Neural cell (in vitro differentiated cells): ENCODE measurements at regions not wholly inside any gene's neighbourhood (a gene's known extent, or its start where the extent isn't known, plus 50 kb on each side); places are given as distances from the start of the nearest gene placed in this dataset.

ENCODE experiments used
- H2AFZ ChIP-seq: fragments of 200-600, 300-800 bp; sonication (generic), shearing (Covaris generic); 2 replicates; pipeline ENCODE4 v1.6.0; 2014; ENCODE audit warnings: low read depth, mild to moderate bottlenecking, antibody characterized with exemption, low read length, moderate library complexity
- H3F3A ChIP-seq: fragments of 200-600 bp; shearing (Covaris generic); 2 replicates; pipeline ENCODE4 v1.6.1; 2016; ENCODE audit warnings: mild to moderate bottlenecking, moderate library complexity, mixed read lengths, antibody characterized with exemption, low read length; ENCODE audit not compliant: insufficient read depth, poor library complexity, severe bottlenecking
- H3K27ac ChIP-seq: fragments of 200-600, 300-800 bp; sonication (generic), shearing (Covaris generic); 2 replicates; pipeline ENCODE4 v1.5.1; 2014; ENCODE audit warnings: mild to moderate bottlenecking, low read length, moderate library complexity
- H3K27me3 ChIP-seq: fragments of 300-800, 200-600 bp; sonication (generic), shearing (Covaris generic); 2 replicates; pipeline ENCODE4 v1.6.0; 2014; ENCODE audit warnings: mild to moderate bottlenecking, low read depth, low read length, moderate library complexity; ENCODE audit not compliant: insufficient read depth
- H3K36me3 ChIP-seq: fragments of 300-800, 200-600 bp; sonication (generic), shearing (Covaris generic); 2 replicates; pipeline ENCODE4 v1.5.1; 2014; ENCODE audit warnings: mild to moderate bottlenecking, antibody characterized with exemption, low read length, moderate library complexity; ENCODE audit not compliant: insufficient read depth
- H3K4me2 ChIP-seq: fragments of 300-800, 200-600 bp; sonication (generic), shearing (Covaris generic); 2 replicates; pipeline ENCODE4 v1.6.0; 2014; ENCODE audit warnings: mild to moderate bottlenecking, low read length
- H3K4me3 ChIP-seq: fragments of 300-800, 200-600 bp; sonication (generic), shearing (Covaris generic); 2 replicates; pipeline ENCODE4 v1.5.1; 2014; ENCODE audit warnings: mild to moderate bottlenecking, low read length, moderate library complexity
- H3K79me2 ChIP-seq: fragments of 200-600 bp; shearing (Covaris generic); replicated peaks from 2 replicates; pipeline ENCODE4 v1.6.0; 2014; ENCODE audit warnings: mild to moderate bottlenecking, low read length, moderate library complexity; ENCODE audit not compliant: insufficient read depth
- H3K9ac ChIP-seq: fragments of 300-800, 200-600 bp; sonication (generic), shearing (Covaris generic); 2 replicates; pipeline ENCODE4 v1.6.1; 2016; ENCODE audit warnings: mild to moderate bottlenecking, low read length, mixed read lengths
- H3K9me2 ChIP-seq: fragments of 200-600 bp; shearing (Covaris generic); 2 replicates; pipeline ENCODE4 v1.6.1; 2016; ENCODE audit warnings: mild to moderate bottlenecking, low read length, mixed read lengths; ENCODE audit not compliant: insufficient read depth
- H3K9me3 ChIP-seq: fragments of 200-600, 300-800 bp; sonication (generic), shearing (Covaris generic); 2 replicates; pipeline ENCODE4 v1.6.1; 2016; ENCODE audit warnings: mild to moderate bottlenecking, mixed run types, low read length, moderate library complexity, mixed read lengths
- H4K20me1 ChIP-seq: fragments of 200-600 bp; shearing (Covaris generic); 2 replicates; pipeline ENCODE4 v1.6.1; 2016; ENCODE audit warnings: mild to moderate bottlenecking, mixed run types; ENCODE audit not compliant: insufficient read depth
- EP300 ChIP-seq: fragments of 450-650 bp; conservative IDR thresholded peaks from 2 replicates; pipeline ENCODE4 v1.6.1; 2014; ENCODE audit warnings: antibody characterized with exemption, mild to moderate bottlenecking, moderate library complexity; ENCODE audit not compliant: poor library complexity, severe bottlenecking
- EZH2 ChIP-seq: fragments of 200-600, 300-800 bp; shearing (Covaris generic), sonication (generic); IDR thresholded peaks from 2 replicates; pipeline ENCODE4 v1.6.1; 2014; ENCODE audit warnings: antibody characterized with exemption, low read length, borderline replicate concordance, mild to moderate bottlenecking; ENCODE audit not compliant: insufficient read depth, poor library complexity, severe bottlenecking
- MXI1 ChIP-seq: fragments of 450-650 bp; conservative IDR thresholded peaks from 2 replicates; pipeline ENCODE4 v1.6.1; 2014; ENCODE audit warnings: antibody characterized with exemption, mild to moderate bottlenecking; ENCODE audit not compliant: poor library complexity, severe bottlenecking
- POLR2AphosphoS5 ChIP-seq: IDR thresholded peaks from 2 replicates; pipeline ENCODE4 v1.6.1; 2012
- RAD21 ChIP-seq: fragments of 450-650 bp; conservative IDR thresholded peaks from 2 replicates; pipeline ENCODE4 v1.6.1; 2014; ENCODE audit warnings: antibody characterized with exemption, mild to moderate bottlenecking, moderate library complexity
- SMC3 ChIP-seq: fragments of 450-650 bp; conservative IDR thresholded peaks from 2 replicates; pipeline ENCODE4 v1.6.1; 2014; ENCODE audit warnings: antibody characterized with exemption, mild to moderate bottlenecking, moderate library complexity; ENCODE audit not compliant: poor library complexity
- TAF1 ChIP-seq: IDR thresholded peaks from 2 replicates; pipeline ENCODE4 v1.6.1; 2012; ENCODE audit warnings: low read depth
- TF ChIP-seq, protein P1 (sequence below): fragments of 450-650 bp; IDR thresholded peaks from 2 replicates; pipeline ENCODE4 v1.5.1; 2014; ENCODE audit warnings: antibody characterized with exemption, mild to moderate bottlenecking, moderate library complexity; ENCODE audit not compliant: poor library complexity, severe bottlenecking
- TF ChIP-seq, protein P2 (sequence below): IDR thresholded peaks from 2 replicates; pipeline ENCODE4 v1.6.1; 2012; ENCODE audit warnings: borderline replicate concordance

DNA sequence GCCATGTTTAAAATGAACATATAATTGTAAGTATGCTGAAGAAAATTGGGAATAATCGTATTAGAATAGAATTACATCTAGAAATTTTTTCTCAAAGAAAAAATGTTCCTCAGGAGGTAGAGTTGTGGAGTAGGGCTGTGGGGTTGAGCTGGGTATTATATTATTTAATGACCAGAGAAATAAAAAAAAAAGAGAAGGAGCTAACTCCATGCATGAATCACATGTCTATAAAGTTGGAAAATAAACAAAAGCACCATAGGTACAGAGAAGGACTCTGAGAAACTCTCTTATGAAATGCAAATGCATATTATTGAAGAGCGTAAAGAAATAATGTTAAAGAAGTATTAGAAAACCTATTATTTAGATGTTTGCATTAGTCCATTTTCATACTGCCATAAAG, 405.5 kb downstream of the EFNB2 start:
- Histone ChIP-seq H2AFZ (no peak overlapping the region), H3K4me3 (no peak overlapping the region), H3K9me2 (no peaks in the 10 kb centered on the region), H3K4me2 (no peak overlapping the region), H4K20me1 (no peaks in the 10 kb centered on the region), H3K9ac (no peak overlapping the region), H3K27ac (no peak overlapping the region), H3F3A (no peaks in the 10 kb centered on the region), H3K79me2 (no peaks in the 10 kb centered on the region), H3K27me3 (no peaks in the 10 kb centered on the region), H3K36me3 (no peaks in the 10 kb centered on the region), H3K9me3 (no peaks in the 10 kb centered on the region)
- no peak for TF ChIP-seq MXI1
- no peak for TF ChIP-seq RAD21
- TF ChIP-seq, protein P1, sequence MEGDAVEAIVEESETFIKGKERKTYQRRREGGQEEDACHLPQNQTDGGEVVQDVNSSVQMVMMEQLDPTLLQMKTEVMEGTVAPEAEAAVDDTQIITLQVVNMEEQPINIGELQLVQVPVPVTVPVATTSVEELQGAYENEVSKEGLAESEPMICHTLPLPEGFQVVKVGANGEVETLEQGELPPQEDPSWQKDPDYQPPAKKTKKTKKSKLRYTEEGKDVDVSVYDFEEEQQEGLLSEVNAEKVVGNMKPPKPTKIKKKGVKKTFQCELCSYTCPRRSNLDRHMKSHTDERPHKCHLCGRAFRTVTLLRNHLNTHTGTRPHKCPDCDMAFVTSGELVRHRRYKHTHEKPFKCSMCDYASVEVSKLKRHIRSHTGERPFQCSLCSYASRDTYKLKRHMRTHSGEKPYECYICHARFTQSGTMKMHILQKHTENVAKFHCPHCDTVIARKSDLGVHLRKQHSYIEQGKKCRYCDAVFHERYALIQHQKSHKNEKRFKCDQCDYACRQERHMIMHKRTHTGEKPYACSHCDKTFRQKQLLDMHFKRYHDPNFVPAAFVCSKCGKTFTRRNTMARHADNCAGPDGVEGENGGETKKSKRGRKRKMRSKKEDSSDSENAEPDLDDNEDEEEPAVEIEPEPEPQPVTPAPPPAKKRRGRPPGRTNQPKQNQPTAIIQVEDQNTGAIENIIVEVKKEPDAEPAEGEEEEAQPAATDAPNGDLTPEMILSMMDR = no peak
- TF ChIP-seq TAF1 = no peak
- TF ChIP-seq, protein P2, sequence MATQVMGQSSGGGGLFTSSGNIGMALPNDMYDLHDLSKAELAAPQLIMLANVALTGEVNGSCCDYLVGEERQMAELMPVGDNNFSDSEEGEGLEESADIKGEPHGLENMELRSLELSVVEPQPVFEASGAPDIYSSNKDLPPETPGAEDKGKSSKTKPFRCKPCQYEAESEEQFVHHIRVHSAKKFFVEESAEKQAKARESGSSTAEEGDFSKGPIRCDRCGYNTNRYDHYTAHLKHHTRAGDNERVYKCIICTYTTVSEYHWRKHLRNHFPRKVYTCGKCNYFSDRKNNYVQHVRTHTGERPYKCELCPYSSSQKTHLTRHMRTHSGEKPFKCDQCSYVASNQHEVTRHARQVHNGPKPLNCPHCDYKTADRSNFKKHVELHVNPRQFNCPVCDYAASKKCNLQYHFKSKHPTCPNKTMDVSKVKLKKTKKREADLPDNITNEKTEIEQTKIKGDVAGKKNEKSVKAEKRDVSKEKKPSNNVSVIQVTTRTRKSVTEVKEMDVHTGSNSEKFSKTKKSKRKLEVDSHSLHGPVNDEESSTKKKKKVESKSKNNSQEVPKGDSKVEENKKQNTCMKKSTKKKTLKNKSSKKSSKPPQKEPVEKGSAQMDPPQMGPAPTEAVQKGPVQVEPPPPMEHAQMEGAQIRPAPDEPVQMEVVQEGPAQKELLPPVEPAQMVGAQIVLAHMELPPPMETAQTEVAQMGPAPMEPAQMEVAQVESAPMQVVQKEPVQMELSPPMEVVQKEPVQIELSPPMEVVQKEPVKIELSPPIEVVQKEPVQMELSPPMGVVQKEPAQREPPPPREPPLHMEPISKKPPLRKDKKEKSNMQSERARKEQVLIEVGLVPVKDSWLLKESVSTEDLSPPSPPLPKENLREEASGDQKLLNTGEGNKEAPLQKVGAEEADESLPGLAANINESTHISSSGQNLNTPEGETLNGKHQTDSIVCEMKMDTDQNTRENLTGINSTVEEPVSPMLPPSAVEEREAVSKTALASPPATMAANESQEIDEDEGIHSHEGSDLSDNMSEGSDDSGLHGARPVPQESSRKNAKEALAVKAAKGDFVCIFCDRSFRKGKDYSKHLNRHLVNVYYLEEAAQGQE = no peak
- no peak for TF ChIP-seq EZH2
- no peak for TF ChIP-seq SMC3
- no peak for TF ChIP-seq EP300
- TF ChIP-seq POLR2AphosphoS5 = no peak

DNA sequence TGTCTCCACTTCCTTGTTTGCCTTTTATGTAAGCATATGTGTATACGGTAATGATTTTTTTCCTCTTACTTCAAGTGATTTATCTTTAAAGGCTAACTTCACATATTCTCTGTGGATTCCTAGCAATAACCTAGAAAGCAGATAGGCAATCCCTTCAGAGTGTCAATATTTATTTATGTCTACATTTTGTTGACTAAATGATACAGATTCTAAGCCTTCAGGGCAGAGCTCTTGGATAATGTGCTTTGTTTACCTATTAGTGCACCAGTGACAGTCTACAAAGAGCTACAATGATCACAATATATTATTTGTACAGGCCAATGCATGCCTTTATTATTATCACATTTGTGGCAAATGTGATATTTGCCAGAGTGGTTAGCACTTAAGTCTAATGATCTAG, 406.2 kb downstream of the EFNB2 start:
- Histone ChIP-seq H3K79me2 (no peaks in the 10 kb centered on the region), H3K9ac (no peak overlapping the region), H3F3A (no peaks in the 10 kb centered on the region), H2AFZ (no peak overlapping the region), H3K9me2 (no peaks in the 10 kb centered on the region), H3K4me2 (no peak overlapping the region), H4K20me1 (no peaks in the 10 kb centered on the region), H3K4me3 (no peak overlapping the region), H3K9me3 (no peaks in the 10 kb centered on the region), H3K27me3 (no peaks in the 10 kb centered on the region), H3K27ac (no peak overlapping the region), H3K36me3 (no peaks in the 10 kb centered on the region)
- TF ChIP-seq, protein P1 = no peak
- TF ChIP-seq TAF1 (no peak), POLR2AphosphoS5 (no peak), SMC3 (no peak), EP300 (no peak), MXI1 (no peak)
- TF ChIP-seq, protein P2 = no peak
